ENCODE measurements at regions not wholly inside any gene's neighbourhood (a gene's known extent, or its start where the extent isn't known, plus 50 kb on each side); places are given as distances from the start of the nearest gene placed in this dataset.

GRCh38 chr6:111926731-111927302 lies 53.6 kb upstream of the FYN start:
- Mint-ChIP-seq H3K4me3 (no peak overlapping the region), H3K36me3 (ENCODE audit: insufficient read depth in 1 of 3, low read depth in 3 of 3) (peaks cover 0 to 4% (median 2%) of the 10 kb centered on the region in 3 experiments; a peak in 3 of 7 replicates), H3K27ac (no peak overlapping the region), H3K27me3 (ENCODE audit: low read depth) (0 out of 2 replicates have a peak, but pooled peaks cover 1% of the 10 kb centered on the region), H3K4me1 (peaks cover 30 to 37% of the 10 kb centered on the region in 2 experiments), H3K9me3 (peaks cover 3 to 4% of the 10 kb centered on the region in 2 experiments; a peak in 3 of 5 replicates)
- Histone ChIP-seq H4K91ac (ENCODE audit: insufficient read length, low read depth, low read length) (no peak overlapping the region), H3K23me2 (ENCODE audit: insufficient read length, low read depth, low read length, poor library complexity, severe bottlenecking) (no peaks in the 10 kb centered on the region), H3K9me3 (ENCODE audit: control insufficient read depth, low read depth, low read length) (no peaks in the 10 kb centered on the region), H2AK5ac (ENCODE audit: insufficient read length, low read length) (no peak overlapping the region), H2BK20ac (ENCODE audit: low read depth, low read length, poor library complexity, severe bottlenecking) (no peak overlapping the region), H3K14ac (ENCODE audit: insufficient read depth, low read length) (no peak overlapping the region), H3K9ac (ENCODE audit: extremely low read depth, insufficient read length, low read length) (no peak overlapping the region), H4K20me1 (ENCODE audit: control insufficient read depth, insufficient read depth, insufficient read length) (no peaks in the 10 kb centered on the region), H2BK5ac (ENCODE audit: insufficient read length, low read length) (no peak overlapping the region), H3T11ph (ENCODE audit: low read length) (no peak overlapping the region), H4K8ac (replicated peaks; ENCODE audit: insufficient read length, low read depth, low read length) (no peak overlapping the region), H3K4me1 (ENCODE audit: insufficient read depth, low read length) (peaks cover 4% of the 10 kb centered on the region; the same call in 1 of the 2 replicates), H3K27me3 (ENCODE audit: insufficient read depth, low read length) (no peaks in the 10 kb centered on the region), H3K23ac (ENCODE audit: insufficient read length, low read depth, low read length) (no peak overlapping the region), H3K79me2 (ENCODE audit: insufficient read depth, low read length) (no peaks in the 10 kb centered on the region), H3K56ac (ENCODE audit: insufficient read length, low read depth, low read length) (no peak overlapping the region), H2BK12ac (ENCODE audit: insufficient read length, low read depth, low read length) (no peak overlapping the region), H2AFZ (ENCODE audit: low read length) (no peak overlapping the region), H4K5ac (ENCODE audit: insufficient read length, low read depth, low read length) (no peak overlapping the region), H3K79me1 (ENCODE audit: insufficient read depth, low read depth, low read length, poor library complexity, severe bottlenecking) (no peaks in the 10 kb centered on the region), H3K4me2 (ENCODE audit: insufficient read depth, insufficient read length, low read length) (peak overlapping the region; percentile 28), H2BK120ac (ENCODE audit: low read depth, low read length, poor library complexity, severe bottlenecking) (no peak overlapping the region), H3K18ac (ENCODE audit: insufficient read length, low read depth, low read length) (no peak overlapping the region), H3K27ac (ENCODE audit: insufficient read length, low read depth, low read length) (no peak overlapping the region), H2BK15ac (ENCODE audit: low read depth, low read length) (no peak overlapping the region), H3K4ac (ENCODE audit: low read depth, low read length) (no peak overlapping the region)
- no CpG with 5 or more reads among the region's 7 CpGs for WGBS (ENCODE audit: extremely low coverage, insufficient read length, low lambda C conversion rate)
- TF ChIP-seq, protein P1, sequence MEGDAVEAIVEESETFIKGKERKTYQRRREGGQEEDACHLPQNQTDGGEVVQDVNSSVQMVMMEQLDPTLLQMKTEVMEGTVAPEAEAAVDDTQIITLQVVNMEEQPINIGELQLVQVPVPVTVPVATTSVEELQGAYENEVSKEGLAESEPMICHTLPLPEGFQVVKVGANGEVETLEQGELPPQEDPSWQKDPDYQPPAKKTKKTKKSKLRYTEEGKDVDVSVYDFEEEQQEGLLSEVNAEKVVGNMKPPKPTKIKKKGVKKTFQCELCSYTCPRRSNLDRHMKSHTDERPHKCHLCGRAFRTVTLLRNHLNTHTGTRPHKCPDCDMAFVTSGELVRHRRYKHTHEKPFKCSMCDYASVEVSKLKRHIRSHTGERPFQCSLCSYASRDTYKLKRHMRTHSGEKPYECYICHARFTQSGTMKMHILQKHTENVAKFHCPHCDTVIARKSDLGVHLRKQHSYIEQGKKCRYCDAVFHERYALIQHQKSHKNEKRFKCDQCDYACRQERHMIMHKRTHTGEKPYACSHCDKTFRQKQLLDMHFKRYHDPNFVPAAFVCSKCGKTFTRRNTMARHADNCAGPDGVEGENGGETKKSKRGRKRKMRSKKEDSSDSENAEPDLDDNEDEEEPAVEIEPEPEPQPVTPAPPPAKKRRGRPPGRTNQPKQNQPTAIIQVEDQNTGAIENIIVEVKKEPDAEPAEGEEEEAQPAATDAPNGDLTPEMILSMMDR (conservative IDR thresholded peaks at IDR 0.05), result no peak
- DNase-seq, result no peak

Measured in H9 (cell line).